HG03575 (cell line): ENCODE measurements at regions not wholly inside any gene's neighbourhood (a gene's known extent, or its start where the extent isn't known, plus 50 kb on each side); places are given as distances from the start of the nearest gene placed in this dataset.
"Not testable (repeated sequence)": the region's sequence is repeated elsewhere in the genome, so short reads cannot be mapped to it uniquely, and the experiment has no call there.

Source experiments
- ATAC-seq: cut with Tn5 transposase; IDR thresholded peaks from one replicate; pipeline ENCODE4 v1.9.1; 2021; ENCODE audit not compliant: unreplicated experiment, insufficient number of reproducible peaks, low FRiP score; ENCODE audit errors: extremely low read depth

GRCh38 chr6:74577619-74578018, 628.2 kb downstream of the COL12A1 start:
- ATAC-seq = peak; percentile 94

- ATAC-seq = no peak
Measured at GRCh38 chr6:74574794-74575193, 631.1 kb downstream of the COL12A1 start.

- no peak for ATAC-seq
Measured at GRCh38 chr6:74573613-74574012, 632.2 kb downstream of the COL12A1 start.

- no peak for ATAC-seq
Measured at GRCh38 chr6:74570044-74570443, 635.8 kb downstream of the COL12A1 start.

GRCh38 chr6:74568861-74569260, 637.0 kb downstream of the COL12A1 start:
- ATAC-seq = no peak

- not testable (repeated sequence) for ATAC-seq
Measured at GRCh38 chr6:74567923-74568290, 637.9 kb downstream of the COL12A1 start.

- ATAC-seq = no peak
Measured at GRCh38 chr6:74567281-74567922, 638.5 kb downstream of the COL12A1 start.

- no peak for ATAC-seq
Measured at GRCh38 chr6:74557236-74557635, 648.6 kb downstream of the COL12A1 start.

GRCh38 chr6:74554041-74554440, 651.8 kb downstream of the COL12A1 start:
- no peak for ATAC-seq

- no peak for ATAC-seq
Measured at GRCh38 chr6:74551896-74552295, 654.0 kb downstream of the COL12A1 start.

GRCh38 chr6:74550821-74551220, 655.0 kb downstream of the COL12A1 start:
- ATAC-seq = no peak

- no peak for ATAC-seq
Measured at GRCh38 chr6:74549746-74550145, 656.1 kb downstream of the COL12A1 start.

- ATAC-seq = no peak
Measured at GRCh38 chr6:74534465-74535211, 671.2 kb downstream of the COL12A1 start.

- no peak for ATAC-seq
Measured at GRCh38 chr6:74519163-74519562, 686.7 kb downstream of the COL12A1 start.

- ATAC-seq = no peak
Measured at GRCh38 chr6:74518035-74518434, 687.8 kb downstream of the COL12A1 start.

- no peak for ATAC-seq
Measured at GRCh38 chr6:74510878-74511277, 695.0 kb downstream of the COL12A1 start.

- no peak for ATAC-seq
Measured at GRCh38 chr6:74507649-74508048, 698.2 kb downstream of the COL12A1 start.

GRCh38 chr6:74505391-74505790, 700.5 kb downstream of the COL12A1 start:
- no peak for ATAC-seq

GRCh38 chr6:74504941-74505340, 700.9 kb downstream of the COL12A1 start:
- ATAC-seq = no peak

- ATAC-seq = no peak
Measured at GRCh38 chr6:74492587-74492986, 713.3 kb downstream of the COL12A1 start.
